ENCODE measurements at regions not wholly inside any gene's neighbourhood (a gene's known extent, or its start where the extent isn't known, plus 50 kb on each side); places are given as distances from the start of the nearest gene placed in this dataset.

DNA sequence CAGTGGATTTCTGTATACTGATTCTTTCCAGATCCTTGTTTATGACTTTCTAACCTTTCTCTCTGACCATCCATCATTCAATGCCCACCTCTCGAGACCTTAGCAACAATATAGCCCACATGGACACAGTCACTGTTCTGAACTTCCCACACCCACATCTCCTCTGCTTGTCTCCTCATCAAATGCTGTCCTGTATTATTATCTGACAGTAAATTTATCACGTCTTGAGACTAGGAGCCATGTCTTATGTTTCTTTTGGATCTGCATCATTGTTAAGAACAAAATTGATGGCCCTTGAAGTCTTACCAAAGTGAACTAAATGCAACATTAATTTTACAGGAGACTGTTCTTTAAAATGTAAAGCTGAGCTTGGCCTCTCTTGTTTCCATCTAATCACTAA, 495.4 kb upstream of the KLF4 start:
- no peak overlapping the region for H3K4me3 ChIP-seq
- 86% methylated on average over 2 of the region's 2 CpGs for WGBS

DNA sequence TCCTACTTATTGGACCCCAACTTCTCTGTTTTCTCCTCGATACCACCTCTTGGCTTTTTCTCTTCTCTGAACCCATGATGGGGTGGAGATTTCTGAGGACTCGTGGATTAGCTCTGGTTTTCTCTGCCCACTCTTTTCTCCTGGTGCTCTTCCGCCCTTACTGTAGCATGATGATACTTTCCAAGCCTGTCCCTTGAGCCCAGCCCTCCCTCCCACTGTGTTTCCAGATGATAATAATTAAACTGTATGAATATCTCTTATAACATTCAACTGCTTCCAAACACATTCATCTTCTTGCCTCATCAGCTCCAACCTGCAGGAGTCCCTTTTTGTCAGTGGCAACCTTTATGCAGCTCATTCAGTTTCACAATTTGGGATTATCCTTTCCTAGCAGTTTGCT, 494.2 kb upstream of the KLF4 start:
- WGBS = 67% methylated on average over 3 of the region's 3 CpGs
- H3K4me1 ChIP-seq = peaks cover 0 to 6% (median 3%) of the 10 kb centered on the region in 4 donors
- intact Hi-C loops (cut with DNase I) = loop anchor here (10.0 kb wide), 1 partner anchor 499 kb away; the partner anchor contains the start of gene KLF4
- H3K4me3 ChIP-seq = no peak overlapping the region
- DNase-seq (ENCODE audit: extremely low spot score) = no peak
- H3K36me3 ChIP-seq = no peaks in the 10 kb centered on the region
- TF ChIP-seq, protein P1, sequence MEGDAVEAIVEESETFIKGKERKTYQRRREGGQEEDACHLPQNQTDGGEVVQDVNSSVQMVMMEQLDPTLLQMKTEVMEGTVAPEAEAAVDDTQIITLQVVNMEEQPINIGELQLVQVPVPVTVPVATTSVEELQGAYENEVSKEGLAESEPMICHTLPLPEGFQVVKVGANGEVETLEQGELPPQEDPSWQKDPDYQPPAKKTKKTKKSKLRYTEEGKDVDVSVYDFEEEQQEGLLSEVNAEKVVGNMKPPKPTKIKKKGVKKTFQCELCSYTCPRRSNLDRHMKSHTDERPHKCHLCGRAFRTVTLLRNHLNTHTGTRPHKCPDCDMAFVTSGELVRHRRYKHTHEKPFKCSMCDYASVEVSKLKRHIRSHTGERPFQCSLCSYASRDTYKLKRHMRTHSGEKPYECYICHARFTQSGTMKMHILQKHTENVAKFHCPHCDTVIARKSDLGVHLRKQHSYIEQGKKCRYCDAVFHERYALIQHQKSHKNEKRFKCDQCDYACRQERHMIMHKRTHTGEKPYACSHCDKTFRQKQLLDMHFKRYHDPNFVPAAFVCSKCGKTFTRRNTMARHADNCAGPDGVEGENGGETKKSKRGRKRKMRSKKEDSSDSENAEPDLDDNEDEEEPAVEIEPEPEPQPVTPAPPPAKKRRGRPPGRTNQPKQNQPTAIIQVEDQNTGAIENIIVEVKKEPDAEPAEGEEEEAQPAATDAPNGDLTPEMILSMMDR (IDR thresholded peaks at IDR 0.05) = no peak
- TF ChIP-seq EP300 (IDR thresholded peaks at IDR 0.05) = no peak
- TF ChIP-seq POLR2A (IDR thresholded peaks at IDR 0.05; ENCODE audit: low read depth) = no peak
- TF ChIP-seq POLR2AphosphoS5 (IDR thresholded peaks at IDR 0.05) = no peak
- peak overlapping the region in 1 of 4 donors; percentile 55 for H3K27ac ChIP-seq (replicated peaks in 1 of 4)
- H3K27me3 ChIP-seq = no peaks in the 10 kb centered on the region
- H3K9me3 ChIP-seq = no peaks in the 10 kb centered on the region

More for the DNA sequence above, 495.4 kb upstream of the KLF4 start:
- peaks cover 0 to 6% (median 3%) of the 10 kb centered on the region in 4 donors for H3K4me1 ChIP-seq
- no peaks in the 10 kb centered on the region for H3K36me3 ChIP-seq
- TF ChIP-seq, protein P1 (IDR thresholded peaks at IDR 0.05) = no peak
- TF ChIP-seq POLR2A (IDR thresholded peaks at IDR 0.05; ENCODE audit: low read depth) = no peak
- TF ChIP-seq POLR2AphosphoS5 (IDR thresholded peaks at IDR 0.05) = no peak
- no peak for TF ChIP-seq EP300 (IDR thresholded peaks at IDR 0.05)
- no peak overlapping the region for H3K27ac ChIP-seq (replicated peaks in 1 of 4)
- intact Hi-C loops (cut with DNase I) = loop anchor here (10.0 kb wide), 1 partner anchor 500 kb away; the partner anchor contains the start of gene KLF4
- no peaks in the 10 kb centered on the region for H3K27me3 ChIP-seq
- H3K9me3 ChIP-seq = no peaks in the 10 kb centered on the region
- DNase-seq (ENCODE audit: extremely low spot score) = no peak

DNA sequence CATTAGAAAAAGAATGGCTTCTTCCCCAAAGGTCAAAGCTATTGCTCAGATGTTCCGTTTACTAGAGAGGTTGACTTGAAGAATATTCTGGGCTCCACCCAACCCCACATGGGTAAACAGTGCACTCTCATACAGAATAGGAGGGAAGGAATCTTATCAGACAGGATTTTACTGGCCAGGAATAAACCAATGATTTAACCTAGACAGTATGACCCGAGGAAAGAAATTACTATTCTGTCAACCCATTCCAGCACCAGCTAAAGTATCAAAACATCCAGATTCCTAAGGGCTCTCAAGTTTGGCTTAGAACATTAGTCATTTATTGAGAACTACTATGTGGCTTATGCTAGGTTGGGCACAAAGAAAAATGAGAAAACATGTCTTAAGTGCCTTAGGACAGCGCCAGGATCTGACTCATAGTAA, 493.6 kb upstream of the KLF4 start:
- WGBS = 61% methylated on average over 3 of the region's 3 CpGs
- Histone ChIP-seq H3K4me1 (peaks cover 0 to 6% (median 3%) of the 10 kb centered on the region in 4 donors), H3K36me3 (no peaks in the 10 kb centered on the region), H3K27me3 (no peaks in the 10 kb centered on the region), H3K4me3 (no peak overlapping the region), H3K27ac (replicated peaks in 1 of 4) (peak overlapping the region in 1 of 4 donors; percentile 55), H3K9me3 (no peaks in the 10 kb centered on the region)
- TF ChIP-seq POLR2AphosphoS5 (IDR thresholded peaks at IDR 0.05) = peak in 1 of 2 donors; percentile 3
- TF ChIP-seq, protein P1 (IDR thresholded peaks at IDR 0.05) = no peak
- TF ChIP-seq POLR2A (IDR thresholded peaks at IDR 0.05; ENCODE audit: low read depth) = no peak
- no peak for TF ChIP-seq EP300 (IDR thresholded peaks at IDR 0.05)
- DNase-seq (ENCODE audit: extremely low spot score) = no peak
- intact Hi-C loops (cut with DNase I) = loop anchor here (10.0 kb wide), 1 partner anchor 498 kb away; the partner anchor contains the start of gene KLF4

DNA sequence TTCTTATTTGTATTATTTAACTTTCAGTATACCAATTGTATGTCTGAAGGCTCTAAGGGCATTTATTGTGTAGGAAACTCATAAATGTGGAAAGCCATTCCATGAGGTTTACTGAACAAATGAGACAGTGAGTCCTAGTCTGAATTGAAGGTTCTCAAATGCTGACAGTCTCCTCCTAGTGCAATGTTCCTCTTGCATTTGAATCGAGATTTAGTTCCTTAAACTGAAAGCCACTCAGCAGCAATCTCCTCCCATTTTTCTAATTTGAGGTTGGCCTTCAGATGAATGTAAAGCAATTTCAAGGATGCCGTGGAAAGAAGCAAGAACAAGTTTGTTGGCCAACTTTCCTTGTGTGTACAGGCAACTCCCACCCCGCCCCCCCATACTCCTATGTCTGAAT, 493.2 kb upstream of the KLF4 start:
- Histone ChIP-seq H3K36me3 (no peaks in the 10 kb centered on the region), H3K4me3 (no peak overlapping the region), H3K27ac (replicated peaks in 1 of 4) (peak overlapping the region in 1 of 4 donors; percentile 55), H3K27me3 (no peaks in the 10 kb centered on the region), H3K9me3 (no peaks in the 10 kb centered on the region), H3K4me1 (peaks cover 0 to 6% (median 3%) of the 10 kb centered on the region in 4 donors)
- intact Hi-C loops (cut with DNase I) = loop anchor here (10.0 kb wide), 1 partner anchor 498 kb away; the partner anchor contains the start of gene KLF4
- WGBS = 55% methylated on average over 3 of the region's 3 CpGs
- no peak for DNase-seq (ENCODE audit: extremely low spot score)
- no peak for TF ChIP-seq EP300 (IDR thresholded peaks at IDR 0.05)
- no peak for TF ChIP-seq POLR2A (IDR thresholded peaks at IDR 0.05; ENCODE audit: low read depth)
- TF ChIP-seq POLR2AphosphoS5 (IDR thresholded peaks at IDR 0.05) = no peak
- TF ChIP-seq, protein P1 (IDR thresholded peaks at IDR 0.05) = no peak

DNA sequence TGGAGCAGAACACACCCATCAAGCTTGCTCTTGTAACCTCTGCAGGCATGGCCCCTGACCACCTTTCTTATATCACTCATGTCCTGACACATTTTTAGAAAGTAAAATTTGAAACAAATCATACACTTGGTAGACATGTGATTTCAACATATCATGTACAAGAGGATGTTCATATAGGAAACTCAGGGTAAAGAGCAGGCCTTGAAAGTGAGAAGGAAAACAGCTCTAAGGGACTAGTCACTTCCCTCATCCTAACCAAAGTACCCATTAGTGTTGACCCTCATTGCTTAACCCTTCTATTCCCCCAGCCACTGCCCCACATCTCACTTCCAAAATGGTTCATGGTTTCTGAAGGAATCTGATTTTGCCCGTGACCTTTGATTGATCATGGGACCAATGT, 492.4 kb upstream of the KLF4 start:
- DNase-seq (ENCODE audit: extremely low spot score) = no peak
- 100% methylated on average over 1 of the region's 1 CpG for WGBS
- intact Hi-C loops (cut with DNase I) = loop anchor here (10.0 kb wide), 1 partner anchor 497 kb away; the partner anchor contains the start of gene KLF4
- Histone ChIP-seq H3K4me1 (peaks cover 0 to 6% (median 3%) of the 10 kb centered on the region in 4 donors), H3K4me3 (no peak overlapping the region), H3K36me3 (no peaks in the 10 kb centered on the region), H3K9me3 (no peaks in the 10 kb centered on the region), H3K27ac (replicated peaks in 1 of 4) (no peak overlapping the region), H3K27me3 (no peaks in the 10 kb centered on the region)
- TF ChIP-seq POLR2AphosphoS5 (IDR thresholded peaks at IDR 0.05) (no peak), POLR2A (IDR thresholded peaks at IDR 0.05; ENCODE audit: low read depth) (no peak), EP300 (IDR thresholded peaks at IDR 0.05) (no peak)
- TF ChIP-seq, protein P1 (IDR thresholded peaks at IDR 0.05) = no peak
